Gastrocnemius medialis (tissue), 4 donors: ENCODE measurements at regions not wholly inside any gene's neighbourhood (a gene's known extent, or its start where the extent isn't known, plus 50 kb on each side); places are given as distances from the start of the nearest gene placed in this dataset.

ENCODE experiments used
- POLR2A ChIP-seq, 2 donors: fragments of 450-650 bp; IDR thresholded peaks; one replicate each; pipeline ENCODE4 v1.6.1; 2017; ENCODE audit warnings: antibody characterized with exemption in 2 of 2, mild to moderate bottlenecking in 2 of 2, moderate library complexity in 2 of 2
- TF ChIP-seq, protein P1 (sequence below), 5 experiments: fragments of 450-650 bp in 3 of 5; fragments of 200-600 bp in 2 of 5; sonication (generic) in 2 of 5; IDR thresholded peaks in 4 of 5; conservative IDR thresholded peaks in 1 of 5; 1 replicate in 4 of 5; 2 replicates in 1 of 5; pipeline ENCODE4 v1.5.1; 2016 to 2019; ENCODE audit warnings: antibody characterized with exemption in 5 of 5, mild to moderate bottlenecking in 3 of 5, moderate library complexity in 3 of 5

DNA sequence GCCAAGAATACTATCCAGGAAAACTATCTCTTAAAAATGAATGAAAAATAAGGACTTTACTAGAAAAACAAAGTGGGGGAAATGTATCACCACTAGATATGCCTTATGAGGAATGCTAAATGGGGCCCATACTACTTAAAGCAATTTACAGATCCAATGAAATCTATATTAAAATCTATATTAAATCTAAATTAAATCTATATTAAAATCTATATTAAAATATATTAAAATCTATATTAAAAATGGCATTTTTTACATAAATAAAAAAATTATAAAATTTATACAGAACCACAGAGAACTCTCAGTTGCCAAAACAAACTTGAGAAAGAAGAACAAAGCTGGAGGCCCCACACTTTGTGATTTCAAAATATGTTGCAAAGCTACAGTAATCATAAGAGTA is 234.5 kb downstream of the RPL10L start:
- no peak for TF ChIP-seq POLR2A (IDR thresholded peaks at IDR 0.05)
- TF ChIP-seq, protein P1, sequence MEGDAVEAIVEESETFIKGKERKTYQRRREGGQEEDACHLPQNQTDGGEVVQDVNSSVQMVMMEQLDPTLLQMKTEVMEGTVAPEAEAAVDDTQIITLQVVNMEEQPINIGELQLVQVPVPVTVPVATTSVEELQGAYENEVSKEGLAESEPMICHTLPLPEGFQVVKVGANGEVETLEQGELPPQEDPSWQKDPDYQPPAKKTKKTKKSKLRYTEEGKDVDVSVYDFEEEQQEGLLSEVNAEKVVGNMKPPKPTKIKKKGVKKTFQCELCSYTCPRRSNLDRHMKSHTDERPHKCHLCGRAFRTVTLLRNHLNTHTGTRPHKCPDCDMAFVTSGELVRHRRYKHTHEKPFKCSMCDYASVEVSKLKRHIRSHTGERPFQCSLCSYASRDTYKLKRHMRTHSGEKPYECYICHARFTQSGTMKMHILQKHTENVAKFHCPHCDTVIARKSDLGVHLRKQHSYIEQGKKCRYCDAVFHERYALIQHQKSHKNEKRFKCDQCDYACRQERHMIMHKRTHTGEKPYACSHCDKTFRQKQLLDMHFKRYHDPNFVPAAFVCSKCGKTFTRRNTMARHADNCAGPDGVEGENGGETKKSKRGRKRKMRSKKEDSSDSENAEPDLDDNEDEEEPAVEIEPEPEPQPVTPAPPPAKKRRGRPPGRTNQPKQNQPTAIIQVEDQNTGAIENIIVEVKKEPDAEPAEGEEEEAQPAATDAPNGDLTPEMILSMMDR (IDR thresholded peaks at IDR 0.05 in 4 of 5, conservative IDR thresholded peaks at IDR 0.05 in 1 of 5) = no peak
